A204.1 (cell line): ENCODE measurements at regions not wholly inside any gene's neighbourhood (a gene's known extent, or its start where the extent isn't known, plus 50 kb on each side); places are given as distances from the start of the nearest gene placed in this dataset.
A peak's percentile ranks its signal among the peaks of the same experiment; 100 is the strongest.
"Not testable (repeated sequence)": the region's sequence is repeated elsewhere in the genome, so short reads cannot be mapped to it uniquely, and the experiment has no call there.

Experiments used
- FAIRE-seq: peaks from 2 replicates; lab custom pipeline; 2012; peaks lifted over from hg19 to GRCh38; lab: Jason Lieb, UNC

- FAIRE-seq, result no peak
These were observed 161.2 kb upstream of the SYNPR start for GRCh38 chr3:63116922-63117321.

- FAIRE-seq, result no peak
These were observed 154.0 kb upstream of the SYNPR start for GRCh38 chr3:63124090-63124489.

DNA sequence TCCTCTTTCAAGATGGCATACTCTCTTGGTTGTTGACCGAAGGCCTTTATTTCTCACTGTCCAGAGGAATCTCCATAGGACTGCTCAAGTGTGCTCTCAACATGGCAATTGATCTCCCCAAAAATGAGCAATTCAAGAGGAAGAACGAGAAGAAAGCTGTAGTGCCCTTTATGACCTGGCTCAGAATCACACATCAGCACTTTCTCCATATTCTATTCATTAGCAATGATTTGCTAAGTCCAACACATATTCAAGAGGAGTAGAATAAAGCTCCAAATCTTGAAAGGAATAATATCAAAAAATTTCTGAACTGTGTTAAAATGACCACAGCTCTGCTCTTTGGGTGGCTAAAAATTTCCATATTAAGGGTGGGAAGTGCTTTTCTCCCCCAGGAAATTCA, 151.6 kb upstream of the SYNPR start:
- FAIRE-seq, result no peak

GRCh38 chr3:63128380-63128779, 149.7 kb upstream of the SYNPR start:
- FAIRE-seq, result no peak

DNA sequence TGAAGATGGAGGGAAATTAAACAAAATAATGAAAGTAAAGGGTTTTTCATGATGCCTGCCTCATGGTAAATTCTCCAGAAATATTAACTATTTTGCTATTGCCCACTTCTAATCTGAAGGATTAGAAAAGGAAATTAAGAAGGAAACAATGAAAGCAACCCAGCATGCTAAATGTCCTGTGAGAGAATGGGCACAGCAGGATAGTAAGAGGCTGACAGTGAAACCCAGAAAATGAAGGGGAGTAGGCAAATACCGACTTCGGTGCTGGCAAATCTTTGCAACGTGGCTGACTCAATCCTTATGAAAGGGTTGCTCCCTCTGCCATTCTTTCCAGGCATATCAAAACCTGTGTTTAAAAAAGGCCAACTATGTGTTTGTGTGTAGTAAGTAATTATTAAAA, 147.5 kb upstream of the SYNPR start:
- FAIRE-seq, result no peak

- FAIRE-seq, result no peak
These were observed 145.5 kb upstream of the SYNPR start for GRCh38 chr3:63132461-63133250.

DNA sequence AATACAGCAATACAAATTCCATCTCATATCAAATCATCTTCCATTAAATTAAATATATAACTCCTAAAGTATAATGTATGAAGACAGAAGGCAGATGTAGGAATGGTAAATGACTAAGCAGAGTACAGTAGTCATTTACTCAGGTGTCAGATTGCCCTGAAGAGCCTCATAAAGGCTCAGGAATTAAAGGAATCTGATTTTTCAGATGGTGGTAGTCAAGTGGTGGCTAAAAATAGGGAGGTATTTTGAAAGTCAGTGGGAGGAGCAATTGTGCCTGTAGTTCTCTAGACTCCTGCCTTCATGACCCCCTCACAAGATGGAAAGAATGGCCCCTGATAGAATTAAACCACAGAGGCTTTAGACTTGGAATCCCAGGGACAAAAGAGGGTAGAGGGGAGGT, 142.7 kb upstream of the SYNPR start:
- FAIRE-seq, result no peak

GRCh38 chr3:63136249-63136648, 141.9 kb upstream of the SYNPR start:
- not testable (repeated sequence) for FAIRE-seq

GRCh38 chr3:63142681-63143080, 135.4 kb upstream of the SYNPR start:
- no peak for FAIRE-seq

DNA sequence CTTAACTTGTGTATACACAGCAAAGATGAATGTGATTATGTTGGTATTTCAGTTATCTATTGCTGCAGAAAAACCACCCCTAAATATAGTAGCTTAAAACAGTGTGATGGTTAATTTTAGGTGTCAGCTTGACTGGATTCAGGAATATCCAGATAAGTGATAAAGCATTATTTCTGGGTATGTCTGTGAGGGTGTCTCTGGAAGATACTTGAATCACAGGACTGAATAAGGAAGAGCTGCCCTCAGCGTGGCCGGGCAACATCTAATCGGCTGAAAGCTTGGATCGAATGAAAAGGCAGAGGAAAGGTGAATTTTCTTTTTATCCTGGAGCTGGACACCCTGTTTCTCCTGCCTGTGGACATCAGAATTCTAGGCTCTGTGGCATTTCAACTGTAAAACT, 132.0 kb upstream of the SYNPR start:
- FAIRE-seq, result no peak

DNA sequence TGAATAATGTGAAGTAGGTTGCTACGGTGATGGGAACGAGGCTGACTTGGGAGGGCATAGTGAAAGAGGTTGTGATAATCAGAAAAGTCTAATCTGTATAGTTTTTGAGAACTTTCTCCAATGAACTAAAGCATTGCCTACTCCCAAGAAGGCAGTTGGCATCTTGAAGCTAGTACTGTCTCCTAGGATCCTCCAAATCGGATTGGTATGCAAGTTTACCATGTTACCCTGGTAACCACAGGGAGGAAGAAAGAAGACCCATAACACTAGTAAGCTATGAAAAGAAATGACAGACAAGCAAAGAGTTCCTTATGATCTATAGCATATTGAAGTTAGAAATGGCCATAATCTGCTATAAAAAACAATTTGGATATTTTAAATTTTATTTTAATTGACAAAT, 127.2 kb upstream of the SYNPR start:
- no peak for FAIRE-seq

DNA sequence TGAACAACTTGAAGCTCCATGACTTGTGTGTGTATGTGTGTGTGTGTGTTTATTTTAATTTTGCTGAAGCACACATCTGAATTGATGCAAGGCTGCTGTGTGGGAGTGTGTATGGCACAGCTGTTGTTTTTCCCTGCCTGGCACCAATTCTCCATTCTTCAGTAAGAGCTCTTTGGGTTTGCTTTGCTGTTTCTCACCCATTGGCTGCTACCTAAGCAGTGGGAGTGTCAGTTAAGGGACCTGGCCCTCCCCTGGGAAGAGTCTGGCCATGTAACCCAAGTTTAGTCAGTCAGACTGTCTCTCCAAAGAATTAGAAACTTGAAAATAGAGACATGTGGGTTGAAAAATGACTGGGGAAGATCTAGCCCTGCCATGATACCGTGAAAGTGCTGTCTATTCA, 126.2 kb upstream of the SYNPR start:
- no peak for FAIRE-seq

DNA sequence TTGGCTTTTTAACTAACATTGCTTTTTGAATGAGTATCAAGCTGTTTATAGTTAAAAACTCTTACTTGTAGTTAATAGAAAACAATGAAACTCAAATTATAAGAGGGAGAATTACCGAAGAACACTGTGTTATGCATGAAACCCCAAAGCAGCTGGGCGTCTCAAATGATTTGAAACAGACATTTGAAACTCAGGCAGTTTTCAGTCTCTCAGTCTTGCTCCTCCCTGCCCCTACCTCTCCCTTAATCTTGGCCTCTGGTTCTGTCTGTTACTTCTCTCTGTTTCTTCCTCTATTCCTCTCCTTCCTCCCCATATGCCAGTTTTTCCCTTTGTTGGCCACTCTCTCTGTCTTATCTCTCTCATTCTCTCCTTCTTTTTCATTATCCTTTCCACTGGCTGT, 118.3 kb upstream of the SYNPR start:
- FAIRE-seq, result no peak

- FAIRE-seq, result no peak
These were observed 111.0 kb upstream of the SYNPR start for GRCh38 chr3:63167113-63167512.

GRCh38 chr3:63168179-63168578, 109.9 kb upstream of the SYNPR start:
- no peak for FAIRE-seq

GRCh38 chr3:63179862-63180522, 98.1 kb upstream of the SYNPR start:
- FAIRE-seq, result no peak

DNA sequence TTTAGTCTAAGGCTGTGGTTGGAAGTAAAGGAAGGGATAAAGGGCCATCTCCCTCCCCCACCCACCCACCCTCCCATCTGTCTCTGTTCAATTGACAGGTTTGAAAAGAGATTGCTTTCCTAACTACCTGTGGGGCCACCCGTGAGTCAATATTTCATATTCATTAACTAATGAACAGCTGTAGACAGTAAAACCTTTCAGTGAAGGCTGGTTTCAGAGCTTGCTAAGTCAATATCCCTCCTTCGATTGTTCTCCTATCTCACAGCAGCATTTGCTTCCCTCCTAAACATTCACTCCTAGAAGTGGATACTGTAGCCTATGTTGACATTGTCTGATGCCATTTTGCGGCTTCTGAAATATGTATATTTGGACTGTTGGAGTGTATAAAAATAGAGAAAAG, 85.9 kb upstream of the SYNPR start:
- no peak for FAIRE-seq

GRCh38 chr3:63193647-63194046, 84.5 kb upstream of the SYNPR start:
- peak; percentile 46 for FAIRE-seq

DNA sequence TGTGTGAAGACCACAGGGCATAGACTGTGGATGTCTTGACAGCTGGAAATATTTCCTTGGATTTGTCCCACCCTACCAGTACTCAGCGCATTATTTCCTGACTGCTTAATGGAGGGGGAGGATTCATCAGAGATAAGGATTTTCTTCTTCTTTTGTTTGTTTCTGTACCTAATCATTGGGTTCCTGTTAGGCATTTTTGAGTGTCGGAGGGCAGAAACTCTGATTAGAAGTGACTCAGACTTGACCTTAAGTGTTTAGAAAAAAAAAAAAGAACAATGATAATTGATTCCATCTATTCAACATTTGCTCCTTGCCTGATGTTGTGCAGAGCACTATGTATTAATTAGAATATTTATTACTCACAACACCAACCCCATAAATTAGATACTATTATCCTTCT, 78.5 kb upstream of the SYNPR start:
- FAIRE-seq, result no peak

GRCh38 chr3:63202529-63202928, 75.6 kb upstream of the SYNPR start:
- FAIRE-seq, result no peak

DNA sequence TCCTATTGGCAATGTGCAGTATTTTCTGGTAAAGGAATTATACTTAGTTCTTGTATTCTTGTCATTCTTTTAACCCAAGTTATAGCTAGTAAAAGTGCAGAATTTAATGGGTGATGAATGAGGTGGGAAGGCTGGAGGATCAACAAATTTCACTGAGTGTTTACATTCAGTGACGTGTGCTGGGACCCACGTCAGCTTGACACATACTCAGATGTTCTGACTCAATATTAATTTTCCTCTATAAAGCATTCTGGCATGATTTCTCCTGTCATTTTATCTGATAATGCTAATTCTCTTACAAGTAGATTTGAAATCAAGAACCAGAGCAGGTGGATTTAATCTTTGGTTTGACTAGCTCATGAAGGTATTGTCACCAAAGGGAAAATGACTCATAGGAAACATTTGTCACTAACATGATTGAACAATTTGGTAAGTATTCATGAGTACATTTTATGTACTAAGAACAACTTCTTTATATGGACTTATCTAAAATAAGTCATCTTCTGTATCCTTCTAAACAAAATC, 71.0 kb upstream of the SYNPR start:
- no peak for FAIRE-seq

- no peak for FAIRE-seq
These were observed 50.0 kb upstream of the SYNPR start for GRCh38 chr3:63228087-63228486.
